BLaER1 (cell line): ENCODE measurements at regions not wholly inside any gene's neighbourhood (a gene's known extent, or its start where the extent isn't known, plus 50 kb on each side); places are given as distances from the start of the nearest gene placed in this dataset.

Experiments used
- H3K27ac ChIP-seq: shearing (Covaris generic); formaldehyde crosslinking; 2 replicates; pipeline ENCODE4 v1.8.1; 2022
- H3K27me3 ChIP-seq: shearing (Covaris generic); formaldehyde crosslinking; 2 replicates; pipeline ENCODE4 v1.8.1; 2022
- H3K36me3 ChIP-seq: shearing (Covaris generic); formaldehyde crosslinking; 2 replicates; pipeline ENCODE4 v1.8.1; 2022
- H3K4me1 ChIP-seq: shearing (Covaris generic); formaldehyde crosslinking; 2 replicates; pipeline ENCODE4 v1.8.1; 2022
- H3K4me2 ChIP-seq: shearing (Covaris generic); formaldehyde crosslinking; 2 replicates; pipeline ENCODE4 v1.8.1; 2022
- H3K4me3 ChIP-seq: shearing (Covaris generic); formaldehyde crosslinking; 2 replicates; pipeline ENCODE4 v1.8.1; 2022
- H3K9ac ChIP-seq: shearing (Covaris generic); formaldehyde crosslinking; 2 replicates; pipeline ENCODE4 v1.8.1; 2022
- H3K9me3 ChIP-seq: shearing (Covaris generic); formaldehyde crosslinking; 2 replicates; pipeline ENCODE4 v1.8.1; 2022
- H4K20me1 ChIP-seq: shearing (Covaris generic); formaldehyde crosslinking; 2 replicates; pipeline ENCODE4 v1.8.1; 2022
- Cebpa-rat ChIP-seq: shearing (Covaris generic); IDR thresholded peaks from 2 replicates; pipeline ENCODE4 v1.8.1; 2022

GRCh38 chr4:32427566-32427965, 1707.4 kb downstream of the PCDH7 start:
- TF ChIP-seq Cebpa-rat = no peak
- Histone ChIP-seq H3K27me3 (no peaks in the 10 kb centered on the region), H4K20me1 (no peaks in the 10 kb centered on the region), H3K4me1 (no peaks in the 10 kb centered on the region), H3K27ac (no peak overlapping the region), H3K36me3 (no peaks in the 10 kb centered on the region), H3K9ac (no peak overlapping the region), H3K9me3 (peaks cover 12% of the 10 kb centered on the region), H3K4me2 (no peak overlapping the region), H3K4me3 (no peak overlapping the region)

GRCh38 chr4:32429151-32429550, 1709.0 kb downstream of the PCDH7 start:
- no peaks in the 10 kb centered on the region for H3K9me3 ChIP-seq
- H3K27me3 ChIP-seq = no peaks in the 10 kb centered on the region
- no peak overlapping the region for H3K9ac ChIP-seq
- H3K27ac ChIP-seq = no peak overlapping the region
- no peaks in the 10 kb centered on the region for H3K4me1 ChIP-seq
- no peaks in the 10 kb centered on the region for H3K36me3 ChIP-seq
- H3K4me3 ChIP-seq = no peak overlapping the region
- no peak for TF ChIP-seq Cebpa-rat
- no peak overlapping the region for H3K4me2 ChIP-seq
- H4K20me1 ChIP-seq = no peaks in the 10 kb centered on the region

GRCh38 chr4:32435308-32435707, 1715.1 kb downstream of the PCDH7 start:
- Histone ChIP-seq H3K36me3 (no peaks in the 10 kb centered on the region), H3K9me3 (no peaks in the 10 kb centered on the region), H3K27me3 (no peaks in the 10 kb centered on the region), H3K27ac (no peak overlapping the region), H3K4me3 (no peak overlapping the region), H4K20me1 (no peaks in the 10 kb centered on the region), H3K9ac (no peak overlapping the region), H3K4me1 (no peaks in the 10 kb centered on the region), H3K4me2 (no peak overlapping the region)
- TF ChIP-seq Cebpa-rat = no peak

GRCh38 chr4:32436816-32437215, 1716.6 kb downstream of the PCDH7 start:
- Histone ChIP-seq H3K9me3 (no peaks in the 10 kb centered on the region), H4K20me1 (no peaks in the 10 kb centered on the region), H3K27ac (no peak overlapping the region), H3K4me2 (no peak overlapping the region), H3K9ac (no peak overlapping the region), H3K27me3 (no peaks in the 10 kb centered on the region), H3K4me1 (no peaks in the 10 kb centered on the region), H3K36me3 (no peaks in the 10 kb centered on the region), H3K4me3 (no peak overlapping the region)
- no peak for TF ChIP-seq Cebpa-rat

- Histone ChIP-seq H3K36me3 (no peaks in the 10 kb centered on the region), H3K9me3 (no peaks in the 10 kb centered on the region), H3K4me1 (no peaks in the 10 kb centered on the region), H3K27me3 (no peaks in the 10 kb centered on the region), H3K9ac (no peak overlapping the region), H3K27ac (no peak overlapping the region), H4K20me1 (no peaks in the 10 kb centered on the region), H3K4me3 (no peak overlapping the region), H3K4me2 (no peak overlapping the region)
- TF ChIP-seq Cebpa-rat = no peak
These were observed 1720.2 kb downstream of the PCDH7 start for GRCh38 chr4:32440391-32440790.

- no peaks in the 10 kb centered on the region for H4K20me1 ChIP-seq
- no peaks in the 10 kb centered on the region for H3K9me3 ChIP-seq
- TF ChIP-seq Cebpa-rat = no peak
- no peak overlapping the region for H3K4me3 ChIP-seq
- H3K4me2 ChIP-seq = no peak overlapping the region
- no peaks in the 10 kb centered on the region for H3K36me3 ChIP-seq
- H3K9ac ChIP-seq = no peak overlapping the region
- no peak overlapping the region for H3K27ac ChIP-seq
- no peaks in the 10 kb centered on the region for H3K4me1 ChIP-seq
- no peaks in the 10 kb centered on the region for H3K27me3 ChIP-seq
These were observed 1734.3 kb downstream of the PCDH7 start for GRCh38 chr4:32454482-32454881.

- no peaks in the 10 kb centered on the region for H3K9me3 ChIP-seq
- H3K4me2 ChIP-seq = no peak overlapping the region
- no peaks in the 10 kb centered on the region for H4K20me1 ChIP-seq
- H3K27ac ChIP-seq = no peak overlapping the region
- H3K4me3 ChIP-seq = no peak overlapping the region
- no peak overlapping the region for H3K9ac ChIP-seq
- no peaks in the 10 kb centered on the region for H3K36me3 ChIP-seq
- H3K27me3 ChIP-seq = no peaks in the 10 kb centered on the region
- TF ChIP-seq Cebpa-rat = no peak
- H3K4me1 ChIP-seq = no peaks in the 10 kb centered on the region
These were observed 1735.1 kb downstream of the PCDH7 start for GRCh38 chr4:32455231-32455630.

- H3K4me2 ChIP-seq = no peak overlapping the region
- TF ChIP-seq Cebpa-rat = no peak
- H3K27ac ChIP-seq = no peak overlapping the region
- no peaks in the 10 kb centered on the region for H4K20me1 ChIP-seq
- H3K4me1 ChIP-seq = no peaks in the 10 kb centered on the region
- H3K27me3 ChIP-seq = no peaks in the 10 kb centered on the region
- H3K36me3 ChIP-seq = no peaks in the 10 kb centered on the region
- no peak overlapping the region for H3K9ac ChIP-seq
- no peak overlapping the region for H3K4me3 ChIP-seq
- H3K9me3 ChIP-seq = no peaks in the 10 kb centered on the region
These were observed 1740.8 kb downstream of the PCDH7 start for GRCh38 chr4:32460972-32461371.

GRCh38 chr4:32462944-32463343, 1742.8 kb downstream of the PCDH7 start:
- Histone ChIP-seq H4K20me1 (no peaks in the 10 kb centered on the region), H3K9ac (no peak overlapping the region), H3K9me3 (no peaks in the 10 kb centered on the region), H3K4me3 (no peak overlapping the region), H3K4me2 (no peak overlapping the region), H3K27ac (no peak overlapping the region), H3K36me3 (no peaks in the 10 kb centered on the region), H3K27me3 (no peaks in the 10 kb centered on the region), H3K4me1 (no peaks in the 10 kb centered on the region)
- no peak for TF ChIP-seq Cebpa-rat

- H3K9me3 ChIP-seq = no peaks in the 10 kb centered on the region
- no peak overlapping the region for H3K4me2 ChIP-seq
- no peaks in the 10 kb centered on the region for H3K4me1 ChIP-seq
- H3K27me3 ChIP-seq = no peaks in the 10 kb centered on the region
- no peak for TF ChIP-seq Cebpa-rat
- H3K9ac ChIP-seq = no peak overlapping the region
- no peaks in the 10 kb centered on the region for H4K20me1 ChIP-seq
- no peak overlapping the region for H3K4me3 ChIP-seq
- H3K36me3 ChIP-seq = no peaks in the 10 kb centered on the region
- no peak overlapping the region for H3K27ac ChIP-seq
These were observed 1750.0 kb downstream of the PCDH7 start for GRCh38 chr4:32470087-32470585.

- Histone ChIP-seq H3K9ac (no peak overlapping the region), H4K20me1 (no peaks in the 10 kb centered on the region)
- no peak for TF ChIP-seq Cebpa-rat
These were observed 1752.7 kb downstream of the PCDH7 start for GRCh38 chr4:32472918-32473317.

More at GRCh38 chr4:32472918-32473317, 1752.7 kb downstream of the PCDH7 start:
- no peaks in the 10 kb centered on the region for H3K36me3 ChIP-seq
- H3K4me2 ChIP-seq = no peak overlapping the region
- H3K9me3 ChIP-seq = no peaks in the 10 kb centered on the region
- no peak overlapping the region for H3K27ac ChIP-seq
- H3K27me3 ChIP-seq = no peaks in the 10 kb centered on the region
- no peaks in the 10 kb centered on the region for H3K4me1 ChIP-seq
- H3K4me3 ChIP-seq = no peak overlapping the region
